ENCODE measurements at regions not wholly inside any gene's neighbourhood (a gene's known extent, or its start where the extent isn't known, plus 50 kb on each side); places are given as distances from the start of the nearest gene placed in this dataset.
"Not testable (repeated sequence)": the region's sequence is repeated elsewhere in the genome, so short reads cannot be mapped to it uniquely, and the experiment has no call there.

- FAIRE-seq = no peak
Observed at GRCh38 chr3:22334996-22335395, 584.0 kb upstream of the ZNF385D start.

GRCh38 chr3:22349215-22349851 is 598.3 kb upstream of the ZNF385D start:
- no peak for FAIRE-seq

- FAIRE-seq = no peak
Observed at GRCh38 chr3:22351806-22352205, 600.8 kb upstream of the ZNF385D start.

- no peak for FAIRE-seq
Observed at GRCh38 chr3:22353126-22353525, 602.1 kb upstream of the ZNF385D start.

GRCh38 chr3:22358334-22358733 is 607.3 kb upstream of the ZNF385D start:
- FAIRE-seq = no peak

GRCh38 chr3:22360164-22360563 is 609.2 kb upstream of the ZNF385D start:
- FAIRE-seq = no peak

- no peak for FAIRE-seq
Observed at GRCh38 chr3:22360970-22361369, 610.0 kb upstream of the ZNF385D start.

- FAIRE-seq = no peak
Observed at GRCh38 chr3:22361521-22361920, 610.5 kb upstream of the ZNF385D start.

GRCh38 chr3:22364851-22365250 is 613.8 kb upstream of the ZNF385D start:
- FAIRE-seq = no peak

GRCh38 chr3:22366781-22367180 is 615.8 kb upstream of the ZNF385D start:
- FAIRE-seq = no peak

- FAIRE-seq = no peak
Observed at GRCh38 chr3:22371036-22371435, 620.0 kb upstream of the ZNF385D start.

- no peak for FAIRE-seq
Observed at GRCh38 chr3:22371607-22372291, 620.7 kb upstream of the ZNF385D start.

GRCh38 chr3:22372292-22373062 is 621.5 kb upstream of the ZNF385D start:
- FAIRE-seq = no peak

GRCh38 chr3:22373182-22373581 is 622.2 kb upstream of the ZNF385D start:
- FAIRE-seq = no peak

GRCh38 chr3:22373827-22374226 is 622.8 kb upstream of the ZNF385D start:
- FAIRE-seq = no peak

- no peak for FAIRE-seq
Observed at GRCh38 chr3:22377421-22377820, 626.4 kb upstream of the ZNF385D start.

GRCh38 chr3:22378869-22379268 is 627.9 kb upstream of the ZNF385D start:
- no peak for FAIRE-seq

GRCh38 chr3:22380253-22380652 is 629.2 kb upstream of the ZNF385D start:
- FAIRE-seq = no peak

- FAIRE-seq = not testable (repeated sequence)
Observed at GRCh38 chr3:22381564-22381963, 630.6 kb upstream of the ZNF385D start.

GRCh38 chr3:22383285-22383684 is 632.3 kb upstream of the ZNF385D start:
- FAIRE-seq = no peak

GRCh38 chr3:22386107-22386506 is 635.1 kb upstream of the ZNF385D start:
- no peak for FAIRE-seq

- FAIRE-seq = no peak
Observed at GRCh38 chr3:22392286-22392685, 641.3 kb upstream of the ZNF385D start.

- FAIRE-seq = no peak
Observed at GRCh38 chr3:22392859-22393258, 641.8 kb upstream of the ZNF385D start.

GRCh38 chr3:22399566-22399965 is 648.6 kb upstream of the ZNF385D start:
- no peak for FAIRE-seq
